RWPE2 (cell line): ENCODE measurements at regions not wholly inside any gene's neighbourhood (a gene's known extent, or its start where the extent isn't known, plus 50 kb on each side); places are given as distances from the start of the nearest gene placed in this dataset.

Source experiments
- ATAC-seq: fragments of 200-7000 bp; cut with Tn5 transposase; 3 replicates; pipeline ENCODE4 v1.9.1; 2021; ENCODE audit warnings: low read depth
- DNase-seq: peaks from one replicate; pipeline ENCODE4 v3.0.0-alpha.2; 2020; ENCODE audit warnings: low spot score
- H3K27ac ChIP-seq: fragments of 450-650 bp; 2 replicates; pipeline ENCODE4 v1.5.1; 2017; ENCODE audit warnings: mild to moderate bottlenecking; ENCODE audit not compliant: poor library complexity, severe bottlenecking
- H3K27me3 ChIP-seq: fragments of 250-450 bp; sonication (Bioruptor Pico); 2 replicates; pipeline ENCODE4 v1.5.1; 2021; ENCODE audit warnings: mild to moderate bottlenecking, moderate library complexity; ENCODE audit not compliant: insufficient read depth, poor library complexity, severe bottlenecking
- H3K36me3 ChIP-seq: fragments of 250-450 bp; sonication (Bioruptor Pico); 2 replicates; pipeline ENCODE4 v1.5.1; 2020; ENCODE audit warnings: low read depth, mild to moderate bottlenecking, moderate library complexity
- H3K4me1 ChIP-seq: fragments of 250-450 bp; sonication (Bioruptor Pico); 2 replicates; pipeline ENCODE4 v1.5.1; 2021; ENCODE audit warnings: mild to moderate bottlenecking, moderate library complexity; ENCODE audit not compliant: insufficient read depth, poor library complexity, severe bottlenecking
- H3K4me3 ChIP-seq: fragments of 250-450 bp; sonication (Bioruptor Pico); 2 replicates; pipeline ENCODE4 v1.5.1; 2021; ENCODE audit warnings: mild to moderate bottlenecking, moderate library complexity; ENCODE audit not compliant: severe bottlenecking
- H3K9me3 ChIP-seq: fragments of 250-450 bp; sonication (Bioruptor Pico); 2 replicates; pipeline ENCODE4 v1.5.1; 2021; ENCODE audit warnings: mild to moderate bottlenecking, moderate library complexity; ENCODE audit not compliant: severe bottlenecking
- TF ChIP-seq, protein P1 (sequence below): fragments of 450-650 bp; IDR thresholded peaks from one replicate; pipeline ENCODE4 v1.5.1; 2017; ENCODE audit warnings: mild to moderate bottlenecking, moderate library complexity; ENCODE audit not compliant: poor library complexity, severe bottlenecking

DNA sequence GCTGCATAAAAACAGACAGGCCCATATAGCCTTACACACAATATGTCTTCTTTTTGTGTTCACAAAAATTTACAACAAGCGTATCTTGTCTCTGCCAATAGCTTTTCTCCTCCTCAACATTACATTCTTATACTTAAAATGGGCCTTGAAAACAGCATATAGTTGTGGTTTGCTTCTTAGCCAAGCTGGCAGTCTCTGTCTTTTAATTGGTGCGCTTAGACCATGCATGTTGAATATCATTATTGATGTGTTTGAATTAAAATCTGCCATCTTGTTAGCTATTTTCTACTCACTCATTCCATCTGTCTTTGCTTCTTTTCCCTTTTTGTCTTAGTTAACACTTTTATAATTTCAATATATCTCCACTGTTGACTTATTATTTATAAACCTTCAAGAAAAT, 76.4 kb downstream of the ING1 start:
- ATAC-seq: no peak

DNA sequence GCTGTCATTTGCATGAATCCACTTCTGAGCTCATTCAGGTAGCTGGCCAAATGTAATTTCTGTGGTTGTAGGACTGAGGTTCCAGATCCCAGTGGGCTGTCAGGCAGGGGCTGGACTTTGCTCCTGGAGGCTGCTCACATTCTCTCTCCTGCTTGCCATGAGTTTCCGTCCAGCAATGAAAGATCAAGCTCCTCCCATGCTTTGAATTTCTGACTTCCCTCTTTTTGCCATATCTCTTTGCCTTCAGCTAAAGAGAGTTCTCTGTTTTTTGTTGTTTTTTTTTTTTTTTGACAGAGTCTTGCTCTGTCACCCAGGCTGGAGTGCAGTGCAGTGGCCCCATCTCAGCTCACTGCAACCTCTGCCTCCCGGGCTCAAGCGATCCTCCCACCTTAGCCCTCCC, 76.9 kb downstream of the ING1 start:
- DNase-seq: no peak
- TF ChIP-seq, protein P1, sequence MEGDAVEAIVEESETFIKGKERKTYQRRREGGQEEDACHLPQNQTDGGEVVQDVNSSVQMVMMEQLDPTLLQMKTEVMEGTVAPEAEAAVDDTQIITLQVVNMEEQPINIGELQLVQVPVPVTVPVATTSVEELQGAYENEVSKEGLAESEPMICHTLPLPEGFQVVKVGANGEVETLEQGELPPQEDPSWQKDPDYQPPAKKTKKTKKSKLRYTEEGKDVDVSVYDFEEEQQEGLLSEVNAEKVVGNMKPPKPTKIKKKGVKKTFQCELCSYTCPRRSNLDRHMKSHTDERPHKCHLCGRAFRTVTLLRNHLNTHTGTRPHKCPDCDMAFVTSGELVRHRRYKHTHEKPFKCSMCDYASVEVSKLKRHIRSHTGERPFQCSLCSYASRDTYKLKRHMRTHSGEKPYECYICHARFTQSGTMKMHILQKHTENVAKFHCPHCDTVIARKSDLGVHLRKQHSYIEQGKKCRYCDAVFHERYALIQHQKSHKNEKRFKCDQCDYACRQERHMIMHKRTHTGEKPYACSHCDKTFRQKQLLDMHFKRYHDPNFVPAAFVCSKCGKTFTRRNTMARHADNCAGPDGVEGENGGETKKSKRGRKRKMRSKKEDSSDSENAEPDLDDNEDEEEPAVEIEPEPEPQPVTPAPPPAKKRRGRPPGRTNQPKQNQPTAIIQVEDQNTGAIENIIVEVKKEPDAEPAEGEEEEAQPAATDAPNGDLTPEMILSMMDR: no peak
- ATAC-seq: no peak
- H3K4me3 ChIP-seq: no peak overlapping the region
- no peaks in the 10 kb centered on the region for H3K27me3 ChIP-seq
- H3K9me3 ChIP-seq: no peaks in the 10 kb centered on the region
- H3K27ac ChIP-seq: no peak overlapping the region
- no peaks in the 10 kb centered on the region for H3K4me1 ChIP-seq
- no peaks in the 10 kb centered on the region for H3K36me3 ChIP-seq

More for the DNA sequence above, 76.4 kb downstream of the ING1 start:
- TF ChIP-seq, protein P1: no peak
- DNase-seq: no peak
- H3K36me3 ChIP-seq: no peaks in the 10 kb centered on the region
- no peaks in the 10 kb centered on the region for H3K27me3 ChIP-seq
- no peak overlapping the region for H3K27ac ChIP-seq
- H3K4me1 ChIP-seq: no peaks in the 10 kb centered on the region
- no peaks in the 10 kb centered on the region for H3K9me3 ChIP-seq
- no peak overlapping the region for H3K4me3 ChIP-seq

DNA sequence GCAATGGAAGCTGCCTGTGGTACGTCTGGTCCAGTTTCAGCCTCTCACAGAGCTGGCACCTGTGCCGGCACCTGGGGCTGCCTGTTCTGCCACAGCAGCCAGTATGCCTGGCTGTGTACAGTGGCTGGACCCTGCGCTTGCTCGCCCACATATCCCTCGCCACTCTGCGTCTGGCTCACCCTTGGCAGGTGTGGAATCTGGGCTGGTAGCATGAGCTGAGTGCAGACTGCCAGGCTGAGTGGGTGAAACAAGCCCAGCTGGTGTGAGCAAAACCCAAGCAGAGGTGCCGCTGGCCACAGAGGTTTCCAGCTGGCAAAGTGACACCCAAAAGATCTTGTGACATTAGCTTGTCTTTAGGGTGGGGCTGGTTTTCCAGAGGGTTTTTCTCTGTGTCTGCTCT, 80.7 kb downstream of the ING1 start:
- no peak overlapping the region for H3K4me3 ChIP-seq
- TF ChIP-seq, protein P1: no peak
- H3K27me3 ChIP-seq: peaks cover 5% of the 10 kb centered on the region
- H3K36me3 ChIP-seq: no peaks in the 10 kb centered on the region
- H3K4me1 ChIP-seq: no peaks in the 10 kb centered on the region
- H3K9me3 ChIP-seq: no peaks in the 10 kb centered on the region
- no peak overlapping the region for H3K27ac ChIP-seq
- no peak for DNase-seq
- ATAC-seq: no peak

DNA sequence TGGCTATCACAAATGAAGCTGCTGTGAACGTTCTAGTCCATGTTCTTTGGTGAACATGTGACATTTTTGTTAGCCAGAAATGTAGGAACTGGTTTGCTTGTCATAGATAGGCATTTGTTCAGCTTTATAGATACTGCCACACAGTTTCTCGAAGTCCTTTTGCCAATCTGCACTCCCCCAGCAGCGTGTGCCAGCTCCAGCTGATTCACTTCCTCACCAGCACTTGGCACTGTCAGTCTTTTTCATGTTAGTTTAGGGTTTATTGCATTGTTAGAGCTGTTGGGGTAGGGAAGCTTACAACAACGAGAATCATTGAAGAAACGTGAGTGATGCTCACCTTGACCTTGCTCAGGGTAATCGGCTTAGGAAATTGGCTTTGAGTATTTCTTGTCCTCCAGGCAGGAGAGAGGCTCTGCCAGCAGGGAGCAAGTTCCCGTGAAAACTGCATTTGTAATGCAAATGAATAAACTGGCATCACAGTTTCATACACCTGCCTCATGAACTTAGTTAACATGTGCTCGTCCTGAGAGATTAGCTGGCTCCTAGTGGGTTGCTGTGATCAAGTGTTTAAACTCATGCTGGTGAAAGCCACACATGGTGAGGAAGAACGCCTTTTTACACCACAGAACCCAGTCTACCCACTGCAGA, 83.9 kb downstream of the ING1 start:
- ATAC-seq: peak; percentile 42; the same call in 1 of the 3 replicates
- Histone ChIP-seq H3K4me1 (no peaks in the 10 kb centered on the region), H3K36me3 (no peaks in the 10 kb centered on the region), H3K27me3 (peaks cover 20% of the 10 kb centered on the region), H3K4me3 (no peak overlapping the region), H3K9me3 (no peaks in the 10 kb centered on the region), H3K27ac (no peak overlapping the region)
- DNase-seq: no peak
- TF ChIP-seq, protein P1: no peak

DNA sequence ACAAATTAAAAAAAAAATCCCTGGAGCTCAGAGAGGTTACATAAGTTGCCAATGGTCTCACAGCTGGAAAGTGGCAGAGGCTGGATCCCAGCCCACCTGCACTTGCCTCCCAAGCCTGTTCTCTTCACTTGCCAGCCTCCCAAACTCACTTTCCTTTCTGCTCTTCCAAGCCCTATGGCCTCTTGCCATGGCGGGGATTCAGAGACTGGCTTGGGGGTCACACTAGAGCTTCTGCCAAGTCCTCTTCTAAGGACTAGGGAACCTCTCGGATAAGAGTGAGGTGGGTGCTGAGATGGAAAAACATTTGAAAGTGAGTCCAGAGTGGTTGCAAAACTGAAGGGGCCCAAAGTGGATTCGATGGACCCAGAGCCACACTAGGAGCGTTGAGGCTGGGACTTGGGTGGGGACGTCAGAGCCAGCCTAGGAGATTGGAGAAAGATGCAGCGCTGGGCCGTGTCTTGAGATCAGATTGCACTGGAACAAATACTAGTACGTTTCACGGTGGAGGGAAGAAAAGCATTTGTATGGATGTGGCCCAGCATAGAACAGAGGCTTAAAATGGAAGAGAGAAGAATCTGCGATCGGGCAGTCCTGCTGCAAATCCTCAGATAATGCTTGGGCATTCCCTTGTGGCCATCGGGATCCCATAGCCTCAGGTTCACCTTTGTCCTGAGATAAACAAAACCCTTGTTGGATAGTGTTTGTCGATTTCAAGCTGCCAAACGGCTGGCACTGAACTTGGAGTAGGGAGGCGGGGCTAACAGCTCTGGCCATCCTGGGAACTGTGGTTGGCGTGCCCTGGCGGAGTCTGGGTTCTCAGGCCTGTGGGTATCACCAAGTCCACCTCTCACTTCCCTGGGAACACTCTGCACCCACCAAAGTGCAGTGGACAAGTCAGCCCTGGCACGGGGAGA, 84.8 kb downstream of the ING1 start:
- DNase-seq (no peak), ATAC-seq (no peak)
- H3K9me3 ChIP-seq: no peaks in the 10 kb centered on the region
- H3K4me1 ChIP-seq: no peaks in the 10 kb centered on the region
- H3K27me3 ChIP-seq: peaks cover 20% of the 10 kb centered on the region
- H3K36me3 ChIP-seq: no peaks in the 10 kb centered on the region
- no peak overlapping the region for H3K4me3 ChIP-seq
- H3K27ac ChIP-seq: no peak overlapping the region
- TF ChIP-seq, protein P1: no peak
